ENCODE measurements at regions not wholly inside any gene's neighbourhood (a gene's known extent, or its start where the extent isn't known, plus 50 kb on each side); places are given as distances from the start of the nearest gene placed in this dataset.

DNA sequence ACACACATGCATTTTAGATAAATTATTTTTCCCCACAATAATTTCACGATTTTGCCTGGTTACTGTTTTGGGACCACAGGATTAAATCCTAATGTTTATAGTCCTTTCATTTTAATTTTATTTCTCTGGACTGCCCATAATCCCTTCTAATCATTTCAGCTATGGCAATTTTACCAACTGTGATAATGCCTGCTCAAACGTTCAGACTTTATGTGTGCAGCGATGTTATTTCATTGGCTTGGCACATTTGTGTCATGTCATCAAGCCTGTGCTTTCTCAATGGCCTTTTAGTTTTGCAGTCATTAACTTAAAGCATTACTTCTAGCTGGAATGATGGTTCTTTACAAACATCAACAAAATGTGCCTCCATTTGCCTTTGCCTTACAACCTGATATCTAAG, 140.6 kb upstream of the HSF2 start:
- intact Hi-C loops (cut with DNase I): no loop called here
- Histone ChIP-seq H3K4me3 (no peak overlapping the region), H3K9me3 (peaks cover 0 to 5% (median 0%) of the 10 kb centered on the region in 11 donors), H3K4me1 (no peaks in the 10 kb centered on the region), H3K27ac (no peak overlapping the region), H3K36me3 (no peaks in the 10 kb centered on the region), H3K27me3 (no peaks in the 10 kb centered on the region)
- DNase-seq (no peak), ATAC-seq (no peak)
- TF ChIP-seq, protein P1, sequence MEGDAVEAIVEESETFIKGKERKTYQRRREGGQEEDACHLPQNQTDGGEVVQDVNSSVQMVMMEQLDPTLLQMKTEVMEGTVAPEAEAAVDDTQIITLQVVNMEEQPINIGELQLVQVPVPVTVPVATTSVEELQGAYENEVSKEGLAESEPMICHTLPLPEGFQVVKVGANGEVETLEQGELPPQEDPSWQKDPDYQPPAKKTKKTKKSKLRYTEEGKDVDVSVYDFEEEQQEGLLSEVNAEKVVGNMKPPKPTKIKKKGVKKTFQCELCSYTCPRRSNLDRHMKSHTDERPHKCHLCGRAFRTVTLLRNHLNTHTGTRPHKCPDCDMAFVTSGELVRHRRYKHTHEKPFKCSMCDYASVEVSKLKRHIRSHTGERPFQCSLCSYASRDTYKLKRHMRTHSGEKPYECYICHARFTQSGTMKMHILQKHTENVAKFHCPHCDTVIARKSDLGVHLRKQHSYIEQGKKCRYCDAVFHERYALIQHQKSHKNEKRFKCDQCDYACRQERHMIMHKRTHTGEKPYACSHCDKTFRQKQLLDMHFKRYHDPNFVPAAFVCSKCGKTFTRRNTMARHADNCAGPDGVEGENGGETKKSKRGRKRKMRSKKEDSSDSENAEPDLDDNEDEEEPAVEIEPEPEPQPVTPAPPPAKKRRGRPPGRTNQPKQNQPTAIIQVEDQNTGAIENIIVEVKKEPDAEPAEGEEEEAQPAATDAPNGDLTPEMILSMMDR (IDR thresholded peaks at IDR 0.05): no peak
- WGBS, 2 donors: 76 to 79% methylated on average over 3 of the region's 3 CpGs

- DNase-seq (no peak), ATAC-seq (no peak)
- TF ChIP-seq, protein P1 (IDR thresholded peaks at IDR 0.05): no peak
- H3K27me3 ChIP-seq: no peaks in the 10 kb centered on the region
- no peaks in the 10 kb centered on the region for H3K36me3 ChIP-seq
- H3K4me1 ChIP-seq: no peaks in the 10 kb centered on the region
- H3K27ac ChIP-seq: no peak overlapping the region
- no peak overlapping the region for H3K4me3 ChIP-seq
- WGBS, 2 donors: 47 to 57% methylated on average over 2 of the region's 2 CpGs
- intact Hi-C loops (cut with DNase I): no loop called here
- peaks cover 0 to 27% (median 9%) of the 10 kb centered on the region in 11 donors for H3K9me3 ChIP-seq
These were observed 134.9 kb upstream of the HSF2 start for GRCh38 chr6:122264557-122264956.

- no peaks in the 10 kb centered on the region for H3K4me1 ChIP-seq
- TF ChIP-seq, protein P1 (IDR thresholded peaks at IDR 0.05): no peak
- intact Hi-C loops (cut with DNase I): no loop called here
- WGBS, 2 donors: 63 to 73% methylated on average over 1 of the region's 1 CpG
- no peak for ATAC-seq
- H3K27ac ChIP-seq: no peak overlapping the region
- no peak overlapping the region for H3K4me3 ChIP-seq
- DNase-seq: no peak
- H3K9me3 ChIP-seq: peaks cover 0 to 31% (median 11%) of the 10 kb centered on the region in 11 donors
- no peaks in the 10 kb centered on the region for H3K27me3 ChIP-seq
- no peaks in the 10 kb centered on the region for H3K36me3 ChIP-seq
These were observed 133.7 kb upstream of the HSF2 start for GRCh38 chr6:122265755-122266154.

DNA sequence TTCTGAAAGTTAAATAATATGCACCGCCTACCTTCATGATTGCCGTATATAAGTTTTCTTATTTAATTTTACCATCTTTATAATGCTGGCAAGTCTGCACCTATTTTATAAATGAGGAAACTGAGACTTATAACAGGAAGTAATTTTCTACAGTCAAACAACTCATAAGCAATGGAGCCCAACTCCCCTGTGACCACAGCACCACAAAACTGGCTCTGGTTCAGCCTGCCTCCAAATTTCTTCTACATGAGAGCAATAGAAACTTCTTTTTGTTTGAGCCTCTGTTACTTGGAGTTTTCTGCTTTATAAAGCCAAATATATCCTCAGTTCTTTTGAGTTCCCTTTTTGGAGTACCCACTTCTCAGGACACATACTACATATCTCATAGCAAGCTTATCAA, 131.1 kb upstream of the HSF2 start:
- peaks cover 0 to 31% (median 11%) of the 10 kb centered on the region in 11 donors for H3K9me3 ChIP-seq
- no peak overlapping the region for H3K4me3 ChIP-seq
- no peak for ATAC-seq
- H3K27ac ChIP-seq: no peak overlapping the region
- intact Hi-C loops (cut with DNase I): no loop called here
- no peaks in the 10 kb centered on the region for H3K4me1 ChIP-seq
- WGBS, 2 donors: 93 to 96% methylated on average over 2 of the region's 2 CpGs
- no peaks in the 10 kb centered on the region for H3K36me3 ChIP-seq
- TF ChIP-seq, protein P1 (IDR thresholded peaks at IDR 0.05): no peak
- no peaks in the 10 kb centered on the region for H3K27me3 ChIP-seq
- no peak for DNase-seq

Data from heart right ventricle (tissue), 16 donors.